Epithelial cell of proximal tubule (primary cell): ENCODE measurements at regions not wholly inside any gene's neighbourhood (a gene's known extent, or its start where the extent isn't known, plus 50 kb on each side); places are given as distances from the start of the nearest gene placed in this dataset.

Experiments
- DNase-seq: peaks from one replicate; pipeline ENCODE4 v3.0.0-alpha.2; 2011; ENCODE audit warnings: low read depth
- H3K4me3 ChIP-seq: 2 replicates; pipeline ENCODE4 v1.5.1; 2011; ENCODE audit warnings: low read depth, mild to moderate bottlenecking, low read length
- TF ChIP-seq, protein P1 (sequence below): conservative IDR thresholded peaks from 2 replicates; pipeline ENCODE4 v1.5.1; 2012; ENCODE audit warnings: low read depth, mild to moderate bottlenecking, low read length

DNA sequence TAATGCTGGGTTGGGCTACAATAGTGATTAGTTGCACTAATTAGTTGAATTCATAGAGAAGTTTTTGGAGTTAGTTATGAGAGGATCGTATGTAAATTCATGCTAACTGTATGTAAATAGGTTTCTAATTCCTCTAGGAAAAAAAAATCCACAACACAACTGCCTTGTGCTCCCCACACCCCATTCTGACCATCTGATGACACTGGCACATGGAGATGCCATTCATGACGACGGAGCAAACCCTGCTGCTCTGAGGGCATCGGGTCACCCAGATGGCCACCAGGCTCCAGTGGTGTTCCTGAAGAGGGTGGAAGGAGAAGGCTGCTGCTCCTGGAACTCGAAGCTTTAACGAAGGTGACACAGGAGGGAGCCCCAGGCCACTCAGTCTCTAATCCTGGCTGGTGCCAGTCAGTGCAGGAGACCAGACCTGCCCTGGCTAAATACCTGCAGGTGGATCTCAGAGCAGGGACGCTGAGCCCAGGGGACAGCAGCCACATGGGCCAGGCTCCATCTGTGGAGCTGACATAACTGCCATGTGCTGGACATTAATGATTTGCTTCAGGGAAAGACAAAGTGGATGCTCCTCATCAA is 90.3 kb downstream of the FAM50B start:
- no peak for DNase-seq
- TF ChIP-seq, protein P1, sequence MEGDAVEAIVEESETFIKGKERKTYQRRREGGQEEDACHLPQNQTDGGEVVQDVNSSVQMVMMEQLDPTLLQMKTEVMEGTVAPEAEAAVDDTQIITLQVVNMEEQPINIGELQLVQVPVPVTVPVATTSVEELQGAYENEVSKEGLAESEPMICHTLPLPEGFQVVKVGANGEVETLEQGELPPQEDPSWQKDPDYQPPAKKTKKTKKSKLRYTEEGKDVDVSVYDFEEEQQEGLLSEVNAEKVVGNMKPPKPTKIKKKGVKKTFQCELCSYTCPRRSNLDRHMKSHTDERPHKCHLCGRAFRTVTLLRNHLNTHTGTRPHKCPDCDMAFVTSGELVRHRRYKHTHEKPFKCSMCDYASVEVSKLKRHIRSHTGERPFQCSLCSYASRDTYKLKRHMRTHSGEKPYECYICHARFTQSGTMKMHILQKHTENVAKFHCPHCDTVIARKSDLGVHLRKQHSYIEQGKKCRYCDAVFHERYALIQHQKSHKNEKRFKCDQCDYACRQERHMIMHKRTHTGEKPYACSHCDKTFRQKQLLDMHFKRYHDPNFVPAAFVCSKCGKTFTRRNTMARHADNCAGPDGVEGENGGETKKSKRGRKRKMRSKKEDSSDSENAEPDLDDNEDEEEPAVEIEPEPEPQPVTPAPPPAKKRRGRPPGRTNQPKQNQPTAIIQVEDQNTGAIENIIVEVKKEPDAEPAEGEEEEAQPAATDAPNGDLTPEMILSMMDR = no peak
- H3K4me3 ChIP-seq = no peak overlapping the region

DNA sequence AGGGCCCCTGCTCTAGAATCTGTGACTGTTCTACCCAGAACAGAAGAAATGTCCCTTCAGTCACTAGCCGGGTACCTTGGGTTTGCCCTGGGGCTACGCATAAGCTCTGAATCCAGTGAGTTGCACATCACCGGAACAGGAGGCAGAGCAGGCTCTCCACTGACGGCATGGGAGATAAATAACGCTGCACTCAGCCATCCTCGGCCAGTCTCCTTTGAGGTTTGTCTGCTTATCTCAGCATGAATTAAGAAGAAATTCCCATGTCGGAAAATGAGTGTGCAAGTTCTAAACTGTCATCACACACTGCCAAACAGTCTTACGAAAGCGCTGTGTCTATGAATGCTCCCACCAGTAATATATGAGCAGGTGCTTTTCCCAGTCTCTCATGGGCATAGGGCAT is 90.8 kb downstream of the FAM50B start:
- no peak for DNase-seq
- no peak overlapping the region for H3K4me3 ChIP-seq
- TF ChIP-seq, protein P1 = no peak

DNA sequence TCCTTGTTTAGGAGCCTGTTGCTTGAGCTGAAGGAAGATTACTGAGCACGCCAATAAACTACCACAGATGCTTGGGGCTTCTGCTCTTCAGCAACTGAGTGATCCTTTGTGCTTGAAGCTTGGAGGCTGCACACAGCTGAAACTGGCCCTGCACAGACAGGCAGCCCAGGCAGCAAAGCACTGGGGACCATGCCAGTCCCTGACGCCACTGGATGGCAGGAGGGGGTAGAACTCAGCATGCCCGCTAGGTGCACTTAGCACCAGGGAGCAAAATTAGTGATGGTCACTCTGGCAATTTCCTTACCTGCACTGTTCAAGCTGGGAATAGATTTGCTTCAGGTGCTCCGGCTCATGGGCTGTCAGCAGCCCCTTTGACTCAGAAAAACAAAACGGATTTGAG is 91.5 kb downstream of the FAM50B start:
- DNase-seq = no peak
- H3K4me3 ChIP-seq = no peak overlapping the region
- TF ChIP-seq, protein P1 = no peak

DNA sequence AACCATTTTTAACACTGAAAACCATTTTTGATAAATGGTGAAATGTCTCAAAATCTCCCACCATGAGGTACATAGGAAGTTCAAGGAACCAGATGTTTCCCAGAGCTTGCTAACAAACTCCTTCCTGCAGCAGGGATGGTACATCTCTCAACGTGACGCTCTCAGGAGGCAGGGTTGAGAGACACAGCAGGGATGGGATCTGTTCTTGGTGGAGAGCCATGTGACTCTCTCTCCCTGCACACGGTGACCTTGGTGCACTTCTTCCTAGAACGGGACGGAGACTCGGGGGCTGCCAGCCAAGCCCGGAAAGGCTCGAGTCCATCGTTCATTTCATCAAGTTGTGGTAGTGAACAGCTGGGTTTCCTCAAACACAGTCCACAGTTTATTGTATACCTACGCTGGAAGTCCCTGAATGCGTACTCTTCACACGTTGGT is 94.2 kb downstream of the FAM50B start:
- no peak for DNase-seq
- TF ChIP-seq, protein P1 = no peak

DNA sequence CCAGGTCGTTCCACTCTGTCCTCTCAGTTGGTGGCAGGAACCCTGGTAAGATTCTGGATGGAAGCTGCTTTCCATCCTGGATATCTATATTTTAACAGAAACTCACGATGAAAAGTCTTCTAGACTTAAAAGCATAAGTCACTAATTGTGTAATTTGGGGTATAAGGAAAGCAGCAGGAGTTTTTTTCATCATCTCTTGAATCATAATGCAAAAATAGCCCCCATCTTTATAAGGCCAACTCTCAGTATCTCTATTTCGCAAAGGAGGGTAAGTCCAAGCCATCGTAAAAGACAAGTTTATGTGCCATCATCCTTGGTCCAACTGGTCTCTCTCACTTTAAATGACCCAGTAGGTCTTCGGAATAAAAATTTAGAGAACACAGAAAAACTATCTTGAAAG is 95.1 kb downstream of the FAM50B start:
- no peak overlapping the region for H3K4me3 ChIP-seq
- no peak for DNase-seq
- TF ChIP-seq, protein P1 = no peak

More for the DNA sequence above, 94.2 kb downstream of the FAM50B start:
- no peak overlapping the region for H3K4me3 ChIP-seq

DNA sequence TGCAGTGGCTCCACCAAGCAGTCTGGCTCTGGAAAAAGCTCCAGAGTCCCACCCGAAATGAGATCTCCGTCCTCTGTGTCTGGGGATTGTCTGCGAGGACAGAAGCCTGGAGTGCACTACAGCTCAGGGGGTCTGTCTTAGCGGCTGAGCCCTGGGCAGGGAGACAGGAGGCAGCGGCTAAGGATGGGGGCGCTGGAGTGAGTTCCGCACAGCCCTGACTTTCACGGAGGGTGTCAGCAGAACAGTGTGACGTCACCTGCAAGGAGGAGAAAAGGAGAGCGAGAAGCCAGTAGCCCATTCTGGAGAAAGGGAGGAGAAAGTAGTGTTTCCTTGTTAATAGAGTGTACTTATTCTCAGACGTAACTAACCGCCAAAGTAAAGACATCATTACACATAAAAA is 97.6 kb downstream of the FAM50B start:
- DNase-seq = no peak
- no peak overlapping the region for H3K4me3 ChIP-seq
- TF ChIP-seq, protein P1 = no peak

DNA sequence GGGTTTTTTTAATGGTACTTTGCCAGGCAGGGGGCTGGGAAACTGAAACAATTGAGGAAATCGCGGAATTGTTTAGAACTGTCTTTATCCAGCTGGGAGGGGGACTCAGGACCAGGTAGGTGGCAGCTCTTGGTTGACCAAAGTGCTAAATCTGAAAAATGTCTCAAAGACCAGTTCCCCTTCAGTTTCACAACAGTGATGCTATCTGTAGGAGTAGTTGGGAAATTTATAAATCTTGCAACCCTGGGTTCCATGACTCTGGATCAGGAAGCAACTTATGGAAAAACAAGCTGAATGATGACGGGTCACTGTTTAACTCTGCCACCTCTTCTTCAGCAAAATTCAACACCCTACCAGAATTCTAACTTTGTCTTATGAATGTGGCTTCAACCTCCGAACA is 99.7 kb downstream of the FAM50B start:
- TF ChIP-seq, protein P1 = no peak
- no peak overlapping the region for H3K4me3 ChIP-seq
- no peak for DNase-seq
